ENCODE measurements at regions not wholly inside any gene's neighbourhood (a gene's known extent, or its start where the extent isn't known, plus 50 kb on each side); places are given as distances from the start of the nearest gene placed in this dataset.

GRCh38 chr2:46836295-46837111 is 79.1 kb downstream of the MCFD2 start:
- no peak overlapping the region for H3K4me3 Mint-ChIP-seq
- H3K36me3 Mint-ChIP-seq (ENCODE audit: low read depth), result no peaks in the 10 kb centered on the region
- H3K27me3 Mint-ChIP-seq (ENCODE audit: low read depth), result peaks cover 7% of the 10 kb centered on the region
- peaks cover 7% of the 10 kb centered on the region for H3K4me1 Mint-ChIP-seq
- peaks cover 5% of the 10 kb centered on the region for H3K9me3 Mint-ChIP-seq
- peak overlapping the region in 1 of 3 experiments; percentile 39 for H3K27ac Mint-ChIP-seq
- TF ChIP-seq CTCF (IDR thresholded peaks at IDR 0.05; ENCODE audit: unreplicated experiment in 3 of 3), result no peak

GRCh38 chr2:46835520-46835919 is 80.1 kb downstream of the MCFD2 start:
- H3K36me3 Mint-ChIP-seq (ENCODE audit: low read depth), result no peaks in the 10 kb centered on the region
- H3K27me3 Mint-ChIP-seq (ENCODE audit: low read depth), result peaks cover 7% of the 10 kb centered on the region
- peaks cover 12% of the 10 kb centered on the region for H3K4me1 Mint-ChIP-seq
- no peak overlapping the region for H3K4me3 Mint-ChIP-seq
- TF ChIP-seq CTCF (IDR thresholded peaks at IDR 0.05; ENCODE audit: unreplicated experiment in 3 of 3), result no peak
- H3K27ac Mint-ChIP-seq, result peak overlapping the region in 2 of 3 experiments; percentile 45 to 61
- H3K9me3 Mint-ChIP-seq, result peaks cover 5% of the 10 kb centered on the region

- Mint-ChIP-seq H3K9me3 (peaks cover 5% of the 10 kb centered on the region), H3K27me3 (ENCODE audit: low read depth) (no peaks in the 10 kb centered on the region), H3K4me3 (no peak overlapping the region), H3K36me3 (ENCODE audit: low read depth) (no peaks in the 10 kb centered on the region), H3K27ac (no peak overlapping the region), H3K4me1 (peaks cover 12% of the 10 kb centered on the region)
- no peak for TF ChIP-seq CTCF (IDR thresholded peaks at IDR 0.05; ENCODE audit: unreplicated experiment in 3 of 3)
These were observed 83.1 kb downstream of the MCFD2 start for GRCh38 chr2:46832543-46832942.

GRCh38 chr2:46831869-46832265 is 83.7 kb downstream of the MCFD2 start:
- H3K27me3 Mint-ChIP-seq (ENCODE audit: low read depth), result no peaks in the 10 kb centered on the region
- H3K27ac Mint-ChIP-seq, result peak overlapping the region in 2 of 3 experiments; percentile 40 to 50
- no peak for TF ChIP-seq CTCF (IDR thresholded peaks at IDR 0.05; ENCODE audit: unreplicated experiment in 3 of 3)
- peaks cover 12% of the 10 kb centered on the region for H3K4me1 Mint-ChIP-seq
- H3K9me3 Mint-ChIP-seq, result peaks cover 5% of the 10 kb centered on the region
- H3K36me3 Mint-ChIP-seq (ENCODE audit: low read depth), result no peaks in the 10 kb centered on the region
- H3K4me3 Mint-ChIP-seq, result no peak overlapping the region

GRCh38 chr2:46831051-46831868 is 84.3 kb downstream of the MCFD2 start:
- peaks cover 5% of the 10 kb centered on the region for H3K9me3 Mint-ChIP-seq
- H3K4me3 Mint-ChIP-seq, result no peak overlapping the region
- H3K27me3 Mint-ChIP-seq (ENCODE audit: low read depth), result no peaks in the 10 kb centered on the region
- H3K27ac Mint-ChIP-seq, result peak overlapping the region in 2 of 3 experiments; percentile 50 to 86
- H3K36me3 Mint-ChIP-seq (ENCODE audit: low read depth), result no peaks in the 10 kb centered on the region
- peaks cover 12% of the 10 kb centered on the region for H3K4me1 Mint-ChIP-seq
- no peak for TF ChIP-seq CTCF (IDR thresholded peaks at IDR 0.05; ENCODE audit: unreplicated experiment in 3 of 3)
